K562 (cell line): ENCODE measurements at regions not wholly inside any gene's neighbourhood (a gene's known extent, or its start where the extent isn't known, plus 50 kb on each side); places are given as distances from the start of the nearest gene placed in this dataset.

Source experiments
- ATF6 ChIP-seq: sonication (generic); formaldehyde crosslinking; IDR thresholded peaks from 2 replicates; pipeline ENCODE4 v1.4.0; 2020; ENCODE audit warnings: mild to moderate bottlenecking, missing genetic modification reagents
- FOXJ3 ChIP-seq: sonication (generic); formaldehyde crosslinking; IDR thresholded peaks from 2 replicates; pipeline ENCODE4 v1.4.0; 2020; ENCODE audit warnings: mild to moderate bottlenecking, missing genetic modification reagents
- KDM5B ChIP-seq: fragments of 200-600 bp; sonication (generic); IDR thresholded peaks from 2 replicates; pipeline ENCODE4 v1.6.1; 2012; ENCODE audit warnings: low read depth, mild to moderate bottlenecking, moderate library complexity, low read length, control low read depth, inconsistent platforms; ENCODE audit not compliant: insufficient replicate concordance
- NR2C1 ChIP-seq, 2 experiments: fragments of 450-650 bp; IDR thresholded peaks; 2 replicates each; pipeline ENCODE4 v1.6.1; 2017; ENCODE audit warnings: mild to moderate bottlenecking in 2 of 2, antibody characterized with exemption in 1 of 2, inconsistent platforms in 1 of 2, missing compliant biosample characterization in 1 of 2, missing genetic modification characterization in 1 of 2
- SPI1 ChIP-seq: IDR thresholded peaks from 2 replicates; pipeline ENCODE4 v1.6.1; 2011; ENCODE audit warnings: low read depth, low read length, control low read depth, borderline replicate concordance
- TRIM24 ChIP-seq, 2 experiments: fragments of 450-650 bp; IDR thresholded peaks; 2 replicates each; pipeline ENCODE4 v1.6.1; 2016
- ZNF3 ChIP-seq: fragments of 250-450 bp; sonication (Bioruptor Pico); IDR thresholded peaks from 2 replicates; pipeline ENCODE4 v1.5.0; 2021; ENCODE audit warnings: mild to moderate bottlenecking, moderate library complexity
- ZNF436 ChIP-seq: fragments of 250-450, 450-650 bp; sonication (Bioruptor Pico); formaldehyde crosslinking; IDR thresholded peaks from 2 replicates; pipeline ENCODE4 v1.7.0; 2020; ENCODE audit warnings: mild to moderate bottlenecking
- ZNF583 ChIP-seq: fragments of 250-450 bp; sonication (Bioruptor Pico); IDR thresholded peaks from 2 replicates; pipeline ENCODE4 v1.4.0; 2020
- TF ChIP-seq, protein P1 (sequence below): fragments of 250-450 bp; sonication (Bioruptor Pico); IDR thresholded peaks from 2 replicates; pipeline ENCODE4 v1.5.0; 2020; ENCODE audit warnings: mild to moderate bottlenecking, borderline replicate concordance
- TF ChIP-seq, protein P2 (sequence below): sonication (generic); formaldehyde crosslinking; IDR thresholded peaks from 2 replicates; pipeline ENCODE4 v1.8.1; 2023; ENCODE audit warnings: missing genetic modification reagents, mild to moderate bottlenecking, borderline replicate concordance

GRCh38 chr5:118165619-118166018 lies 822.7 kb downstream of the DTWD2 start (continued):
- TF ChIP-seq, protein P1, sequence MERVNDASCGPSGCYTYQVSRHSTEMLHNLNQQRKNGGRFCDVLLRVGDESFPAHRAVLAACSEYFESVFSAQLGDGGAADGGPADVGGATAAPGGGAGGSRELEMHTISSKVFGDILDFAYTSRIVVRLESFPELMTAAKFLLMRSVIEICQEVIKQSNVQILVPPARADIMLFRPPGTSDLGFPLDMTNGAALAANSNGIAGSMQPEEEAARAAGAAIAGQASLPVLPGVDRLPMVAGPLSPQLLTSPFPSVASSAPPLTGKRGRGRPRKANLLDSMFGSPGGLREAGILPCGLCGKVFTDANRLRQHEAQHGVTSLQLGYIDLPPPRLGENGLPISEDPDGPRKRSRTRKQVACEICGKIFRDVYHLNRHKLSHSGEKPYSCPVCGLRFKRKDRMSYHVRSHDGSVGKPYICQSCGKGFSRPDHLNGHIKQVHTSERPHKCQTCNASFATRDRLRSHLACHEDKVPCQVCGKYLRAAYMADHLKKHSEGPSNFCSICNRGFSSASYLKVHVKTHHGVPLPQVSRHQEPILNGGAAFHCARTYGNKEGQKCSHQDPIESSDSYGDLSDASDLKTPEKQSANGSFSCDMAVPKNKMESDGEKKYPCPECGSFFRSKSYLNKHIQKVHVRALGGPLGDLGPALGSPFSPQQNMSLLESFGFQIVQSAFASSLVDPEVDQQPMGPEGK (CRISPR knock-in tag): no peak
- TF ChIP-seq, protein P2, sequence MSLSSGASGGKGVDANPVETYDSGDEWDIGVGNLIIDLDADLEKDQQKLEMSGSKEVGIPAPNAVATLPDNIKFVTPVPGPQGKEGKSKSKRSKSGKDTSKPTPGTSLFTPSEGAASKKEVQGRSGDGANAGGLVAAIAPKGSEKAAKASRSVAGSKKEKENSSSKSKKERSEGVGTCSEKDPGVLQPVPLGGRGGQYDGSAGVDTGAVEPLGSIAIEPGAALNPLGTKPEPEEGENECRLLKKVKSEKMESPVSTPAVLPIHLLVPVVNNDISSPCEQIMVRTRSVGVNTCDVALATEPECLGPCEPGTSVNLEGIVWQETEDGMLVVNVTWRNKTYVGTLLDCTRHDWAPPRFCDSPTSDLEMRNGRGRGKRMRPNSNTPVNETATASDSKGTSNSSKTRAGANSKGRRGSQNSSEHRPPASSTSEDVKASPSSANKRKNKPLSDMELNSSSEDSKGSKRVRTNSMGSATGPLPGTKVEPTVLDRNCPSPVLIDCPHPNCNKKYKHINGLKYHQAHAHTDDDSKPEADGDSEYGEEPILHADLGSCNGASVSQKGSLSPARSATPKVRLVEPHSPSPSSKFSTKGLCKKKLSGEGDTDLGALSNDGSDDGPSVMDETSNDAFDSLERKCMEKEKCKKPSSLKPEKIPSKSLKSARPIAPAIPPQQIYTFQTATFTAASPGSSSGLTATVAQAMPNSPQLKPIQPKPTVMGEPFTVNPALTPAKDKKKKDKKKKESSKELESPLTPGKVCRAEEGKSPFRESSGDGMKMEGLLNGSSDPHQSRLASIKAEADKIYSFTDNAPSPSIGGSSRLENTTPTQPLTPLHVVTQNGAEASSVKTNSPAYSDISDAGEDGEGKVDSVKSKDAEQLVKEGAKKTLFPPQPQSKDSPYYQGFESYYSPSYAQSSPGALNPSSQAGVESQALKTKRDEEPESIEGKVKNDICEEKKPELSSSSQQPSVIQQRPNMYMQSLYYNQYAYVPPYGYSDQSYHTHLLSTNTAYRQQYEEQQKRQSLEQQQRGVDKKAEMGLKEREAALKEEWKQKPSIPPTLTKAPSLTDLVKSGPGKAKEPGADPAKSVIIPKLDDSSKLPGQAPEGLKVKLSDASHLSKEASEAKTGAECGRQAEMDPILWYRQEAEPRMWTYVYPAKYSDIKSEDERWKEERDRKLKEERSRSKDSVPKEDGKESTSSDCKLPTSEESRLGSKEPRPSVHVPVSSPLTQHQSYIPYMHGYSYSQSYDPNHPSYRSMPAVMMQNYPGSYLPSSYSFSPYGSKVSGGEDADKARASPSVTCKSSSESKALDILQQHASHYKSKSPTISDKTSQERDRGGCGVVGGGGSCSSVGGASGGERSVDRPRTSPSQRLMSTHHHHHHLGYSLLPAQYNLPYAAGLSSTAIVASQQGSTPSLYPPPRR (CRISPR knock-in tag): no peak
- TF ChIP-seq ZNF3 (no peak), NR2C1 (IDR thresholded peaks at IDR 0.05) (no peak), NR2C1 (tag; IDR thresholded peaks at IDR 0.05) (no peak), FOXJ3 (no peak), ZNF583 (CRISPR knock-in tag) (no peak), ATF6 (CRISPR knock-in tag) (no peak), TRIM24 (IDR thresholded peaks at IDR 0.05) (no peak), ZNF436 (CRISPR knock-in tag) (no peak), SPI1 (no peak), KDM5B (no peak)
